GM19238 (cell line): ENCODE measurements at regions not wholly inside any gene's neighbourhood (a gene's known extent, or its start where the extent isn't known, plus 50 kb on each side); places are given as distances from the start of the nearest gene placed in this dataset.

ENCODE experiments used
- DNase-seq: peaks from one replicate; pipeline ENCODE4 v3.0.0; 2011; ENCODE audit warnings: low spot score; ENCODE audit not compliant: insufficient read length

DNA sequence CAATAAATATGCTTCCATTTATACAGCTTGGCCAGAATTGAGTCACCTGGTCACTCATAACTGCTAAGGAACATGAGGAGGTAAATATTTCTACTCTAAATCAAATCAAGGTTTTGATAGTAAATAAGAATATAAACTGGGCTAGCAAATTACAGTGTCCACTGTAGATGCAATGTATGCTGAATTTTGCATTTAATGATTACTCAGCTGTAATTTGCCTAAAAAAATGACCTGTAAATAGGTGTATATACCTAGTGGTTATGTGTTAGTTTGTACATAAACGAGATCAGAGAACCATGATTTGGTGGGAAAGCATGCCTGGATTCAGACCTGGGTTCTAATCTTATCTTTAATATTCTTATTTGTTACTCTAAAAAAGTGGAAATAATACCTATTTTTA, 76.6 kb upstream of the CNTN1 start:
- no peak for DNase-seq

DNA sequence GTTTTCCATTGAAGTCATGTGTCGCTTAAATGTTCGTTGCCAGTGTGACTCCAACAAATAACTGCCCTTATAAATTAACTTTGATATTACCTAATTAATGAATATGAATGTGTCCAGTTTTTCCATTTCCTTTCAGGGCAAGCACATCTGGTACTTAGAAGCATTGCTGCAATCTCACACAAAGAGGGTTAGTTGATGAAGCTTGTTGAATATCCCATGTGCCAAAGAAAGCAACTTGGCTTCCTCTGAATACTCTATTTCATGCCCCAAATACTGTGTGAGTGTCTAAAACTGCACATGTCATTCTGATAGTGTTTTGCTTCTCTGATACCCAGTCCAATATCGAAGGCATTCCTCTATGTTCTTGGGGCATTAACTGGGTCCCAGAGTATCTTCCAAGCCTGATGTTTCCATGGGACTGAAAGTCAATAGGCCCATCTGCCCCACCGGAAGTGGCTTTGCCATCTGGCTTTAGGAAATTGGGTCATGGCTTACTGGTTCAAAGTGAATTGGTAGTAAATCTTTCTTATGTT, 75.8 kb upstream of the CNTN1 start:
- no peak for DNase-seq

DNA sequence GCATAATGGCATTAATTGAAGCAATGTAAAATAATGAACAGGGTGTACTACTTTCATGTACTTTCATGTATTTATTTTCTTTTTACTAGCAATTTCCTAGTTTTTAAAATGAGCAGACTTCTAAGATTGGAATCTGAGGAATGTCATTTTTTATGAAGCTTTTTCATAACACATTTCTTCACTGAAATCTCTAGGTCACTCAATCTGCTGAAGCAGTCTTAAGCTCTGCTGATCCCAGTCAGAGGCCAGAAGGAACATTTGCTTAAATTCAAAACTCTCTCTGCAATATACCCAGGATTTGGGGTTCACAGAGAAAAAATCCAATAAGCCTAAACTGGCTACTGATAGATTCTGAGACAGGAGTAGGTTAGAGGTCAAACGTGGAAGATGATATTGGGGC, 73.6 kb upstream of the CNTN1 start:
- no peak for DNase-seq

DNA sequence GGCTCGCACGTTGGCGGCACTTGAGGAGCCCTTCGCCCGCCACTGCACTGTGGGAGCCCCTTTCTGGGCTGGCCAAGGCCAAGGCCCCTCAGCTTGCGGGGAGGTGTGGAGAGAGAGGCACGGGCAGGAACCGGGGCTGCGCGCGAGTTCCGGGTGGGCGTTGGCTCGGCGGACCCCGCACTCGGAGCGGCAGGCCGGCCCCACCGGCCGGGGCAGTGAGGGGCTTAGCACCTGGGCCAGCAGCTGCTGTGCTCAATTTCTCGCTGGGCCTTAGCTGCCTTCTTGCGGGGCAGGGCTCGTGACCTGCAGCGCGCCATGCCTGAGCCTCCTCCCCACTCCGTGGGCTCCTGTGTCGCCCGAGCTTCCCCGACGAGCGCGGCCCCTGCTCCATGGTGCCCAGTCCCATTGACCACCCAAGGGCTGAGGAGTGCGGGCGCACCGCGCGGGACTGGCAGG, 71.6 kb upstream of the CNTN1 start:
- DNase-seq: no peak

DNA sequence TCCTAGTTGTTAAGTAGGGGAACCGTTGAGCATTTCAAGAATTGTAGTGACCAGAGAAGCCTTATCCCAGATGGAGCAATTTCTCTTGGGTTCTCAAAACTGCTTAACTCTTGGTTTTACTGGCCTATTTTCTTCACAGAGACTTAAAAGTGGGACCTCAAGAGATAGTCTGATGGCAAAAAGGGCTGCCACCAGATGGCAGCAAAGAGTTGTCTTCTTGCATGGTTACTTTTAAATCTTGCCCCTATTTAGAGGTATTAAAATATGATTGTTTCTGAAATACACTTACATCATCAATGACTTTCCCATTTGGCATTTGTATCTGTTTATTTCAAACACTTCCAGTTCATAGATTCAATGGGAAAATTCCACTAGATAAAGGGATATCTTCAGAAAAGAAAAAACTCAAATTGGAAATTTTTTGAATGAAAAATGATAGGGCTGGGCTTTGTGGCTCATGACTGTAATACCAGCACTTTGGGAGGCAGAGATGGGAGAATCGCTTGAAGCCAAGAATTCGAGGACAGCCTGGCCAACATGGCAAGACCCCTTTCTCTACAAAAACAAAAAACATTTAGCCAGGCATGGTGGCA, 69.9 kb upstream of the CNTN1 start:
- no peak for DNase-seq

DNA sequence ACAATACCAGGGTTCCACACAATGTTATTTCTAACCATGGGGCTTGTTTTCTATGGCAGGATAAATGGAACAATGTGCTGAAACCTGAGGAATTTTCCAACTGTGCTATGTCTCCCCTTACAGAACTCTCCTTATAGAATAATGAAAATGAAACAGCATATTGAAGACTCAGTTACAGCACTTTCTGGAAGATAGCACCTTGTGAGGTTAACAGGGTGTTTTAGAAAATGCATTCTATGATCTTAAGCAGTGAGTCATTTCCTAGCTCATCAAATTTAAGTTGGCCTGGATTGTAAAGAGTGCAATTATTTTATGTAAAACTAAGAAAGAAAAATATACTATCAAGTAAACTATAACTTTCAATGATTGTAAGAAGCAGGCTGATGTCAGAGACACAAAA, 60.1 kb upstream of the CNTN1 start:
- no peak for DNase-seq

DNA sequence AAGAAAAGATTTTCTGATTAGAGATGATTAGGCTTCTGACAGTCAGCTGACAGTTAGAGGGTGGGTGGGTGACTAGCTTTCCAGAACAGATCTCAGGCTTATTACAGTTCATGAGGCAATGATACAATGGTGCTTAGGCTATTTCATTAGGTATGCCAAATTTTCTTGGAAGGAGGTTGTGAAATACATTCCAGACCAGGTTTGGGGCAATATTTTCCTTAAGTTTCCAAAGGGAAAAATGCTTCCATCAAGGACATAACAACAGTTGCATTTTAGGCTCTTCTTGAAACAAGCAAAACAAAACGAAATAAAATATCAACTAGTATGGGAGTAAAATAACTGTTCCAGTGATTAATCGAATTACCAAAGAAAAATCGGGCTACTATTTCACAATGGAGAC, 59.3 kb upstream of the CNTN1 start:
- DNase-seq: no peak

DNA sequence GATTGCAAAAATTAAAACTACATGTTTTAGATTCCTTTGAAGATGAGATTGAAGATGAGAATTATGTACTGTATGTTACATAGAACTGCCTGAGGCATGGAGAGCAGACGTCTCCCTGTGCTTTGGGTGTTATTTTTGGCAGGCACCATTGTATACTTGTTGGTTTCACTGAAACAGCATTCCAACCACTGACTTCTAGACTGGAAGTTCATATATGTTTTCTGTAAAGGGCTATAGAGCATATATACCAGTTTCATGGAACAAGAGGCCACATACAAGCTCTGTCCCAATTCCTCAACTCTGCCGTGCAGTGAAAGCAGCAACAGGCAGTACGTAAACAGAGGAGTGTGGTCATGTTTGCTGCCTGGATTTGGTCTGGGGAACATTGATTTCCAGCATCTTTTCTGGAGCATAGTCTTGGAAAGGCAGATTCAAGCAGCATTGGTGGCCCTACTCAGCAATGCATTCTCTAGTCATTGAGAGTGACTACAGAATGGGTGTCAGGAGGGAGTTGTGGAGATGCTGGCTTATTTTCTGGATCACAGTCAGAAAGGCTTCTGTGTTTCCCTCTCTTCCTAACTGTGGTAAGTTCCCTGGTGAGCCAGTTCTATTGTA, 57.6 kb upstream of the CNTN1 start:
- no peak for DNase-seq

DNA sequence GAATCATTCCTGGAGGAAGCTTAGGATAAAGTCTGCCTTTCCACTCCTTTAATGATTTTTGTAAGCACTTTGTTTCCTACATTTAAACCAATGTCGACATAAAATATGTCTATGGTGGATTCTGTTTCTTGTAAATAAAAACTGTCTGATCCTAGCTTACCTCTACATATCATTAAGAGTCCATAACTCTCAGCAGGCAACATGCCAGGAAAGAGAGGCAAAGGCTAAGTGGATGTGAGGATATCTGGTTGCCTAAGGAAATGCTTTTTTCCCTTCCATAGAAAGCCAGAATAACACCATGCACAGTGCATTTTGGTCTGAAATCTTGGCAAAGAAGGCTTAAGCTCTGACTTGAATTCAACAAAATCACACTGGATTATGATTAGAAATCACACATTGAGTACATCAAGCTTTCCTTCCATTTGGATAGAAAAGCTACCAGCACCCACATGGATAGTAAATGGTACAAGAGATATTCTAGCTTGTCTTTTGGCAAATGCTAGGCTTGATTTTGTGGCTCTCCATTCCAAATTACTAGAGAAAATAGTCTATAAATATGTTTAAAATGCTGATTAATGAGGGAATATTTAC, 57.0 kb upstream of the CNTN1 start:
- no peak for DNase-seq
